ENCODE measurements at regions not wholly inside any gene's neighbourhood (a gene's known extent, or its start where the extent isn't known, plus 50 kb on each side); places are given as distances from the start of the nearest gene placed in this dataset.

- FAIRE-seq: no peak
- H3K27me3 ChIP-seq (ENCODE audit: control insufficient read depth in 2 of 2, insufficient read depth in 2 of 2, low read length in 2 of 2): peaks cover 10 to 65% of the 10 kb centered on the region in 2 experiments; a peak in 3 of 5 replicates
- TF ChIP-seq TOE1 (IDR thresholded peaks at IDR 0.05; ENCODE audit: borderline replicate concordance): no peak
- no peak for TF ChIP-seq TOE1 (CRISPR knock-in tag; IDR thresholded peaks at IDR 0.05; ENCODE audit: borderline replicate concordance, low read depth)
- no peak for TF ChIP-seq ZBTB9 (CRISPR knock-in tag; IDR thresholded peaks at IDR 0.05)
- no peak for TF ChIP-seq XRCC5 (IDR thresholded peaks at IDR 0.05; ENCODE audit: low read depth, low read length)
- no peak for TF ChIP-seq BRD4 (IDR thresholded peaks at IDR 0.05)
- no peak for TF ChIP-seq NFE2L1 (tag; IDR thresholded peaks at IDR 0.05; ENCODE audit: borderline replicate concordance, low read depth)
- TF ChIP-seq CHD1 (IDR thresholded peaks at IDR 0.05; ENCODE audit: low read length): no peak
- no peak for TF ChIP-seq USF1 (CRISPR knock-in tag; IDR thresholded peaks at IDR 0.05)
- TF ChIP-seq E2F4 (CRISPR knock-in tag; IDR thresholded peaks at IDR 0.05; ENCODE audit: low read depth): no peak
- no peak for TF ChIP-seq SMARCA5 (IDR thresholded peaks at IDR 0.05)
- no peak for TF ChIP-seq RUNX1 (IDR thresholded peaks at IDR 0.05; ENCODE audit: low read depth)
- no peak for TF ChIP-seq ZC3H8 (IDR thresholded peaks at IDR 0.05)
Observed at GRCh38 chr11:134530636-134531326, 118.7 kb upstream of the B3GAT1 start.

More at GRCh38 chr11:134530636-134531326, 118.7 kb upstream of the B3GAT1 start:
- H3K9me3 ChIP-seq (replicated peaks; ENCODE audit: control insufficient read depth, insufficient read depth, low read depth, low read length): no peaks in the 10 kb centered on the region
- no peaks in the 10 kb centered on the region for H3K36me3 ChIP-seq (ENCODE audit: control insufficient read depth, insufficient read depth, low read length)
- H3K4me2 ChIP-seq (ENCODE audit: insufficient read depth, low read length): no peak overlapping the region
- H2AFZ ChIP-seq (ENCODE audit: low read depth, low read length): no peak overlapping the region
- DNase-seq (ENCODE audit: extremely low read depth in 1 of 4, low spot score in 3 of 4) (no peak), ATAC-seq (no peak)
- H3K9me1 ChIP-seq (ENCODE audit: control insufficient read depth, insufficient read depth, low read length): no peaks in the 10 kb centered on the region
- ChIA-PET CTCF (ENCODE audit: low intra/inter-chr PET ratio) (no interaction called here), POLR2A (interaction anchor here (1.0 kb wide), 1 partner anchor 13 kb away, joined by 4 read pairs; no protein-coding TSS in a partner anchor)
- no peaks in the 10 kb centered on the region for H3K79me2 ChIP-seq (ENCODE audit: control insufficient read depth, insufficient read depth, low read length)
- no peak overlapping the region for H3K9ac ChIP-seq (ENCODE audit: insufficient read depth in 1 of 2, low read depth in 2 of 2, low read length in 2 of 2)
- no TSS peak for BruUV-seq (replicated peaks)
- intact Hi-C loops (cut with micrococcal nuclease) (no loop called here), in situ Hi-C loops (cut with MboI) (no loop called here)
- 0 out of 5 replicates have a peak, but pooled peaks cover 0 to 4% of the 10 kb centered on the region in 2 experiments for H3K4me1 ChIP-seq (replicated peaks in 1 of 2; ENCODE audit: control insufficient read depth in 2 of 2, insufficient read depth in 2 of 2, low read length in 2 of 2)
- H3K4me3 ChIP-seq: no peak overlapping the region
- H4K20me1 ChIP-seq (replicated peaks; ENCODE audit: control insufficient read depth, insufficient read depth, low read length): peaks cover 5% of the 10 kb centered on the region; the same call in 1 of the 2 replicates
- H3K27ac ChIP-seq (ENCODE audit: extremely low read depth, low read depth, low read length): no peak overlapping the region
- 2% methylated on average over 14 of the region's 14 CpGs for WGBS (ENCODE audit: insufficient coverage, low coverage, missing lambda C conversion rate)
